ENCODE measurements at regions not wholly inside any gene's neighbourhood (a gene's known extent, or its start where the extent isn't known, plus 50 kb on each side); places are given as distances from the start of the nearest gene placed in this dataset.
"Not testable (repeated sequence)": the region's sequence is repeated elsewhere in the genome, so short reads cannot be mapped to it uniquely, and the experiment has no call there.

DNA sequence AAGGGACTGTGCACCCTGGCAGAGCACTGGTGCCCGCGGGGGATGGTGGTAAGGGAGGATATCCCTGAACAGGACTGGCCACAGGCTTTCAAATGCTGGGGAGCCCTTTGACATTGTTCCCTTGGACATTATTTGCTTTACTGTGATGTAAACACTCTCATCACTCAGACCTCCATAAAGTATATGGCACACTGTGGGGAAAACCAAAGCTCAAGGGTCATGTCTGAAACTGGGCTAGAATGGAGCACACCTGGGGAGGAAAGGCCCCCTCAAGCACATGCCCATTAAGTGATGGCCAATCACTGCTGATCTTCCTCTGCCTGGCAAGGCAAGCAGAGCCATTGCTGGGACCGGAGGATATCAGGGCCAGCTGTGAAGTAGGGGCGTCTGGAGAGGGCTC lies 60.9 kb upstream of the TENM4 start (continued):
- TF ChIP-seq RXRA (IDR thresholded peaks at IDR 0.05; ENCODE audit: insufficient read depth, low read depth, low read length) (no peak), TBP (IDR thresholded peaks at IDR 0.05; ENCODE audit: low read depth, low read length) (no peak), TCF12 (IDR thresholded peaks at IDR 0.05; ENCODE audit: low read depth, low read length) (no peak)

DNA sequence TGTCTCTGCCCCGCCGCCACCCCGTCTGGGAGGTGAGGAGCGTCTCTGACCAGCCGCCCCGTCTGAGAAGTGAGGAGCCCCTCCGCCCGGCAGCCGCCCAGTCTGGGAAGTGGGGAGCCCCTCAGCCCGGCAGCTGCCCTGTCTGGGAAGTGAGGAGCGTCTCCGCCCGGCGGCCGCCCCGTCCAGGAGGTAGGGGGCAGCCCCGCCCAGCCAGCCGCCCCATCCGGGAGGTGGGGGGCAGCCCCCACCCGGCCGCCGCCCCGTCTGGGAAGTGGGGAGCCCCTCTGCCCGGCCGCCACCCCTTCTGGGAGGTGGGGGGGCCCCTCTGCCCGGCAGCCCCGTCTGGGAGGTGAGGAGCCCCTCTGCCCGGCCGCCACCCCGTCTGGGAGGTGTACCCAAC lies 59.1 kb upstream of the TENM4 start:
- H3K9me3 ChIP-seq (ENCODE audit: insufficient read depth in 2 of 2, low read depth in 1 of 2, low read length in 1 of 2); H3K27ac ChIP-seq (ENCODE audit: low read depth, low read length); H2BK20ac ChIP-seq (ENCODE audit: low read length); H3K4me1 ChIP-seq (replicated peaks in 1 of 4; ENCODE audit: control insufficient read depth in 3 of 4, insufficient read depth in 4 of 4, low read length in 3 of 4); H3K23me2 ChIP-seq (ENCODE audit: low read depth, low read length); H3K79me2 ChIP-seq (ENCODE audit: control insufficient read depth in 1 of 2, insufficient read depth in 2 of 2, low read length in 2 of 2); H4K5ac ChIP-seq (ENCODE audit: insufficient read length, low read depth, low read length); H4K91ac ChIP-seq (replicated peaks; ENCODE audit: insufficient read length, low read length); CTCF ChIA-PET (ENCODE audit: partially characterized antibody); H2BK15ac ChIP-seq (ENCODE audit: low read length); POLR2A ChIA-PET (ENCODE audit: partially characterized antibody); H3K27me3 ChIP-seq (replicated peaks in 1 of 4; ENCODE audit: control insufficient read depth in 3 of 4, extremely low read depth in 1 of 4, insufficient read depth in 3 of 4, low read length in 3 of 4); H3K4me3 ChIP-seq (ENCODE audit: extremely low read depth in 1 of 4, insufficient read depth in 2 of 4, low read depth in 3 of 4, low read length in 4 of 4); H3K9ac ChIP-seq (replicated peaks in 1 of 4; ENCODE audit: extremely low read depth in 1 of 4, low read depth in 3 of 4, low read length in 3 of 4); H2BK120ac ChIP-seq (replicated peaks; ENCODE audit: low read depth, low read length); H4K8ac ChIP-seq (ENCODE audit: extremely low read depth, insufficient read depth, low read length); H2AFZ ChIP-seq (ENCODE audit: low read length); H3K79me1 ChIP-seq (ENCODE audit: low read depth, low read length); H3K36me3 ChIP-seq (ENCODE audit: control insufficient read depth in 2 of 4, insufficient read depth in 4 of 4, low read length in 3 of 4); H3K56ac ChIP-seq (replicated peaks; ENCODE audit: insufficient read length, low read depth, low read length); H2BK12ac ChIP-seq (ENCODE audit: low read depth, low read length); H3K4ac ChIP-seq (replicated peaks; ENCODE audit: insufficient read length, low read depth, low read length); H4K20me1 ChIP-seq (replicated peaks in 1 of 2; ENCODE audit: control insufficient read depth in 1 of 2, insufficient read depth in 2 of 2, low read length in 2 of 2); H3K18ac ChIP-seq (ENCODE audit: extremely low read depth, low read length); H3K4me2 ChIP-seq (ENCODE audit: insufficient read depth in 1 of 2, low read depth in 2 of 2, low read length in 2 of 2); H2BK5ac ChIP-seq (ENCODE audit: low read depth, low read length); H3K14ac ChIP-seq (ENCODE audit: insufficient read length); DNase-seq (ENCODE audit: low read depth in 1 of 2, low spot score in 2 of 2); FAIRE-seq; H3K23ac ChIP-seq (ENCODE audit: insufficient read length); H2AK5ac ChIP-seq (ENCODE audit: low read depth, low read length): not testable (repeated sequence)
- WGBS, 2 experiments (ENCODE audit: extremely low coverage in 1 of 2, insufficient coverage in 1 of 2, insufficient read length in 1 of 2, insufficient replicate concordance in 2 of 2, low coverage in 1 of 2, low lambda C conversion rate in 2 of 2, missing lambda C conversion rate in 1 of 2) = 71% methylated on average over 3 of the region's 30 CpGs; no CpG with 5 or more reads in 1 of the 2 experiments

Data from H1 (cell line).